SK-N-SH treated with all-trans-retinoic acid at 6 μM for 48 hours (cell line): ENCODE measurements at regions not wholly inside any gene's neighbourhood (a gene's known extent, or its start where the extent isn't known, plus 50 kb on each side); places are given as distances from the start of the nearest gene placed in this dataset.

Source experiments
- ARNTL ChIP-seq: fragments of 450-650 bp; formaldehyde crosslinking; IDR thresholded peaks from 2 replicates; pipeline ENCODE4 v1.5.0; 2020; ENCODE audit warnings: low read depth, mild to moderate bottlenecking, moderate library complexity, borderline replicate concordance
- CREB5 ChIP-seq: fragments of 250-450 bp; sonication (Bioruptor Pico); IDR thresholded peaks from 2 replicates; pipeline ENCODE4 v1.5.1; 2020; ENCODE audit warnings: low read depth, mild to moderate bottlenecking, moderate library complexity
- CSDC2 ChIP-seq: fragments of 250-450 bp; sonication (Bioruptor Pico); IDR thresholded peaks from 2 replicates; pipeline ENCODE4 v1.5.0; 2020; ENCODE audit warnings: mild to moderate bottlenecking, moderate library complexity
- GLIS3 ChIP-seq: fragments of 250-450 bp; sonication (Bioruptor Pico); IDR thresholded peaks from 2 replicates; pipeline ENCODE4 v1.5.0; 2020; ENCODE audit warnings: mild to moderate bottlenecking, moderate library complexity
- ISL1 ChIP-seq: fragments of 250-450 bp; sonication (Bioruptor Pico); IDR thresholded peaks from 2 replicates; pipeline ENCODE4 v2.1.2; 2022; ENCODE audit warnings: mild to moderate bottlenecking, moderate library complexity
- OSR1 ChIP-seq: fragments of 250-450 bp; sonication (Bioruptor Pico); IDR thresholded peaks from 2 replicates; pipeline ENCODE4 v1.8.0; 2022; ENCODE audit warnings: moderate library complexity, mild to moderate bottlenecking, inconsistent platforms
- PATZ1 ChIP-seq: fragments of 250-450 bp; sonication (Bioruptor Pico); IDR thresholded peaks from 2 replicates; pipeline ENCODE4 v1.8.0; 2020; ENCODE audit warnings: mild to moderate bottlenecking, moderate library complexity, borderline replicate concordance
- POU6F1 ChIP-seq: fragments of 250-450 bp; sonication (Bioruptor Pico); IDR thresholded peaks from 2 replicates; pipeline ENCODE4 v1.8.0; 2021; ENCODE audit warnings: low read depth, mild to moderate bottlenecking, moderate library complexity, borderline replicate concordance
- ZFP3 ChIP-seq: fragments of 250-450 bp; sonication (Bioruptor Pico); IDR thresholded peaks from 2 replicates; pipeline ENCODE4 v1.5.0; 2020; ENCODE audit warnings: mild to moderate bottlenecking, moderate library complexity
- ZFP30 ChIP-seq: fragments of 450-650 bp; formaldehyde crosslinking; IDR thresholded peaks from 2 replicates; pipeline ENCODE4 v1.5.0; 2022; ENCODE audit warnings: mild to moderate bottlenecking, moderate library complexity
- ZNF565 ChIP-seq: fragments of 450-650 bp; formaldehyde crosslinking; conservative IDR thresholded peaks from 2 replicates; pipeline ENCODE4 v1.5.0; 2020; ENCODE audit warnings: low read depth, mild to moderate bottlenecking, moderate library complexity
- ZNF70 ChIP-seq: fragments of 450-650 bp; formaldehyde crosslinking; IDR thresholded peaks from 2 replicates; pipeline ENCODE4 v1.5.0; 2020; ENCODE audit warnings: mild to moderate bottlenecking, moderate library complexity
- ZNF8 ChIP-seq: fragments of 450-650 bp; formaldehyde crosslinking; IDR thresholded peaks from 2 replicates; pipeline ENCODE4 v1.5.0; 2020; ENCODE audit warnings: mild to moderate bottlenecking, moderate library complexity
- TF ChIP-seq, protein P1 (sequence below): fragments of 250-450 bp; sonication (Bioruptor Pico); IDR thresholded peaks from 2 replicates; pipeline ENCODE4 v1.5.0; 2020; ENCODE audit warnings: mild to moderate bottlenecking, moderate library complexity

DNA sequence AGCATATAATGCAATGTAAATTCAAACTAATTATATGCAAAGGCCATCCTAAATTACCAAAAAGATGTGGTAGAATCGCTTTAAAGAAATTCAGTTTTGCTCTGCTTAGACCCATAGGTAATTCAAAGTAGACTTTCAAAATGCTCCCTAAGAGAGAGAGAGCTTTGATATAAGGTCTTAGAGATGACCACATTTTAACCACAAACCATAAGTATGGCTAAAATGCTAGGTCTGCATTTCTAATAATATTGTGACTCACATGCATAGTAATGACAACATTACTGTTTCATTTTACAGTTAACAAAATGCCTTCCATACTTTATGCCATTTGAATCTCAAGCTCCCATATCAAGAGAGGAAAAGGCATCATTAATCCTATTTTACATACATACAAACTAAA, 144.5 kb downstream of the RAD51AP2 start:
- TF ChIP-seq ISL1: no peak
- TF ChIP-seq ZNF565 (CRISPR knock-in tag): no peak
- TF ChIP-seq POU6F1: no peak
- no peak for TF ChIP-seq PATZ1
- TF ChIP-seq ARNTL (CRISPR knock-in tag): no peak
- TF ChIP-seq ZNF70: no peak
- no peak for TF ChIP-seq OSR1
- TF ChIP-seq ZFP30 (CRISPR knock-in tag): no peak
- TF ChIP-seq GLIS3 (CRISPR knock-in tag): no peak
- no peak for TF ChIP-seq ZFP3 (CRISPR knock-in tag)
- no peak for TF ChIP-seq CSDC2 (CRISPR knock-in tag)
- no peak for TF ChIP-seq CREB5 (CRISPR knock-in tag)
- TF ChIP-seq, protein P1, sequence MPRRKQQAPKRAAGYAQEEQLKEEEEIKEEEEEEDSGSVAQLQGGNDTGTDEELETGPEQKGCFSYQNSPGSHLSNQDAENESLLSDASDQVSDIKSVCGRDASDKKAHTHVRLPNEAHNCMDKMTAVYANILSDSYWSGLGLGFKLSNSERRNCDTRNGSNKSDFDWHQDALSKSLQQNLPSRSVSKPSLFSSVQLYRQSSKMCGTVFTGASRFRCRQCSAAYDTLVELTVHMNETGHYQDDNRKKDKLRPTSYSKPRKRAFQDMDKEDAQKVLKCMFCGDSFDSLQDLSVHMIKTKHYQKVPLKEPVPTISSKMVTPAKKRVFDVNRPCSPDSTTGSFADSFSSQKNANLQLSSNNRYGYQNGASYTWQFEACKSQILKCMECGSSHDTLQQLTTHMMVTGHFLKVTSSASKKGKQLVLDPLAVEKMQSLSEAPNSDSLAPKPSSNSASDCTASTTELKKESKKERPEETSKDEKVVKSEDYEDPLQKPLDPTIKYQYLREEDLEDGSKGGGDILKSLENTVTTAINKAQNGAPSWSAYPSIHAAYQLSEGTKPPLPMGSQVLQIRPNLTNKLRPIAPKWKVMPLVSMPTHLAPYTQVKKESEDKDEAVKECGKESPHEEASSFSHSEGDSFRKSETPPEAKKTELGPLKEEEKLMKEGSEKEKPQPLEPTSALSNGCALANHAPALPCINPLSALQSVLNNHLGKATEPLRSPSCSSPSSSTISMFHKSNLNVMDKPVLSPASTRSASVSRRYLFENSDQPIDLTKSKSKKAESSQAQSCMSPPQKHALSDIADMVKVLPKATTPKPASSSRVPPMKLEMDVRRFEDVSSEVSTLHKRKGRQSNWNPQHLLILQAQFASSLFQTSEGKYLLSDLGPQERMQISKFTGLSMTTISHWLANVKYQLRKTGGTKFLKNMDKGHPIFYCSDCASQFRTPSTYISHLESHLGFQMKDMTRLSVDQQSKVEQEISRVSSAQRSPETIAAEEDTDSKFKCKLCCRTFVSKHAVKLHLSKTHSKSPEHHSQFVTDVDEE (CRISPR knock-in tag): no peak
- TF ChIP-seq ZNF8 (CRISPR knock-in tag): no peak
